Activated CD8-positive, alpha-beta T cell treated with anti-CD3 and anti-CD28 coated beads for 36 hours (primary cell): ENCODE measurements at regions not wholly inside any gene's neighbourhood (a gene's known extent, or its start where the extent isn't known, plus 50 kb on each side); places are given as distances from the start of the nearest gene placed in this dataset.

ENCODE experiments used
- ATAC-seq: fragments of 200-7000 bp; cut with Tn5 transposase; one replicate; pipeline ENCODE4 v1.10.0; 2021; ENCODE audit warnings: mild to moderate bottlenecking, moderate library complexity
- CTCF ChIA-PET: fragments of 350-600 bp; sonication (Branson Sonifier 250); formaldehyde crosslinking; loops from one replicate; lab custom pipeline; 2021; ENCODE audit warnings: antibody characterized with exemption; lab: Charles Lee
- POLR2A ChIA-PET: fragments of 350-600 bp; sonication (Branson Sonifier 250); formaldehyde crosslinking; loops from one replicate; lab custom pipeline; 2021; ENCODE audit warnings: antibody characterized with exemption; lab: Charles Lee
- DNase-seq: peaks from one replicate; pipeline ENCODE4 v3.0.0-alpha.2; 2020
- H3K27ac Mint-ChIP-seq: one replicate; pipeline ENCODE4 v1.8.0; 2021; ENCODE audit warnings: mild to moderate bottlenecking, mixed read lengths
- H3K27me3 Mint-ChIP-seq: one replicate; pipeline ENCODE4 v1.8.0; 2021; ENCODE audit warnings: mixed read lengths
- H3K36me3 Mint-ChIP-seq: one replicate; pipeline ENCODE4 v1.8.0; 2021; ENCODE audit warnings: low read depth, mixed read lengths
- H3K4me1 Mint-ChIP-seq: one replicate; pipeline ENCODE4 v1.8.0; 2021; ENCODE audit warnings: low read depth, mixed read lengths
- H3K4me3 Mint-ChIP-seq: one replicate; pipeline ENCODE4 v1.8.0; 2021; ENCODE audit warnings: mild to moderate bottlenecking, moderate library complexity, mixed read lengths
- H3K9me3 Mint-ChIP-seq: one replicate; pipeline ENCODE4 v1.8.0; 2021; ENCODE audit warnings: mixed read lengths
- intact Hi-C: fragments of 100-400 bp; cut with micrococcal nuclease; formaldehyde crosslinking; loops from one replicate; pipeline ENCODE4 v1.10.0; 2022
- TF ChIP-seq, protein P1 (sequence below): fragments of 200-600 bp; IDR thresholded peaks from one replicate; pipeline ENCODE4 v1.8.0; 2022; ENCODE audit warnings: antibody characterized with exemption, mild to moderate bottlenecking

DNA sequence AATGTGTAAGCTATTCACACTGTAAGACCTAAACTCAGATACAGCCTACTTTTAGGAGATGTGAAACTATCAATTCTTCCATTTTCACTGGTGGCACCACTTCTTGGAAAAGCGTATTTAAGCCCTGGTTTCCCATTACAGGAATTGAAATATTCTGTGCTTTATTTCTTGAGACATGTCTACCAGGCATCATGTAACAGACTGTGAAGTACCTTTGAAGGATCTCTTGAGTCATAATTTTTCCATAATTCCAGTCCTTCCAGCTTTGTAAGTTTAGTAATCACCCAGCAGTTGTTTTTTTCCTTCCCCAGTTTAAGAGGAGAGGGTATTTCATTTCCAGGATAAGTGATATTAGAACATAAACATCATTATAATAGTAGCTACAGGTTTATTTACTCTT, 186.0 kb upstream of the PRPS1L1 start:
- POLR2A ChIA-PET: no interaction called here
- TF ChIP-seq, protein P1, sequence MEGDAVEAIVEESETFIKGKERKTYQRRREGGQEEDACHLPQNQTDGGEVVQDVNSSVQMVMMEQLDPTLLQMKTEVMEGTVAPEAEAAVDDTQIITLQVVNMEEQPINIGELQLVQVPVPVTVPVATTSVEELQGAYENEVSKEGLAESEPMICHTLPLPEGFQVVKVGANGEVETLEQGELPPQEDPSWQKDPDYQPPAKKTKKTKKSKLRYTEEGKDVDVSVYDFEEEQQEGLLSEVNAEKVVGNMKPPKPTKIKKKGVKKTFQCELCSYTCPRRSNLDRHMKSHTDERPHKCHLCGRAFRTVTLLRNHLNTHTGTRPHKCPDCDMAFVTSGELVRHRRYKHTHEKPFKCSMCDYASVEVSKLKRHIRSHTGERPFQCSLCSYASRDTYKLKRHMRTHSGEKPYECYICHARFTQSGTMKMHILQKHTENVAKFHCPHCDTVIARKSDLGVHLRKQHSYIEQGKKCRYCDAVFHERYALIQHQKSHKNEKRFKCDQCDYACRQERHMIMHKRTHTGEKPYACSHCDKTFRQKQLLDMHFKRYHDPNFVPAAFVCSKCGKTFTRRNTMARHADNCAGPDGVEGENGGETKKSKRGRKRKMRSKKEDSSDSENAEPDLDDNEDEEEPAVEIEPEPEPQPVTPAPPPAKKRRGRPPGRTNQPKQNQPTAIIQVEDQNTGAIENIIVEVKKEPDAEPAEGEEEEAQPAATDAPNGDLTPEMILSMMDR: no peak
- no peaks in the 10 kb centered on the region for H3K4me1 Mint-ChIP-seq
- H3K9me3 Mint-ChIP-seq: no peaks in the 10 kb centered on the region
- no peaks in the 10 kb centered on the region for H3K36me3 Mint-ChIP-seq
- H3K27me3 Mint-ChIP-seq: no peaks in the 10 kb centered on the region
- CTCF ChIA-PET: interaction anchor here (0.7 to 1.6 kb wide), 3 partner anchors 136 to 443 kb away, joined by 3 read pairs; no protein-coding TSS in a partner anchor
- DNase-seq (no peak), ATAC-seq (no peak)
- no peak overlapping the region for H3K4me3 Mint-ChIP-seq
- H3K27ac Mint-ChIP-seq: no peak overlapping the region
- intact Hi-C loops: no loop called here

DNA sequence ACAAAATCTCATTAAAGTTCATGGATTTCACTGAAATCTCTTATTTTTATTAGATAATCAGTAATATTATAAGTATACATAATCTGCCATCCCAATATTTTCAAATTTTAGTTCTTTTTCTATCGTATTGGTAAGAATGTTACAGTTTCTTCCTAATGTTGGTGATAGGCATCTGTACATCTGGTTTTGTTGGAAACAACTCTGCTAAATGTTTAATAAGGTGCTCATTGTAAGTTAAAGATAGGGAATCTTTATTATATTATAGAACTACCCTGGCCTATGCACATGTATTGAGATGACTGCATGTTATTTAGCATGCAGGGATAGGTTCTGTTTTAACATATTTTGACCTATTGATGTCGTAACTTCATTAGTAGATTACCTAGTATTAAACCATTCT, 188.6 kb upstream of the PRPS1L1 start:
- Mint-ChIP-seq H3K27me3 (no peaks in the 10 kb centered on the region), H3K4me3 (no peak overlapping the region), H3K9me3 (no peaks in the 10 kb centered on the region), H3K36me3 (no peaks in the 10 kb centered on the region), H3K4me1 (no peaks in the 10 kb centered on the region), H3K27ac (no peak overlapping the region)
- intact Hi-C loops: no loop called here
- CTCF ChIA-PET: interaction anchor here (1.8 kb wide), 1 partner anchor 32 kb away, joined by 4 read pairs; no protein-coding TSS in a partner anchor
- POLR2A ChIA-PET: no interaction called here
- DNase-seq (no peak), ATAC-seq (no peak)
- TF ChIP-seq, protein P1: no peak

DNA sequence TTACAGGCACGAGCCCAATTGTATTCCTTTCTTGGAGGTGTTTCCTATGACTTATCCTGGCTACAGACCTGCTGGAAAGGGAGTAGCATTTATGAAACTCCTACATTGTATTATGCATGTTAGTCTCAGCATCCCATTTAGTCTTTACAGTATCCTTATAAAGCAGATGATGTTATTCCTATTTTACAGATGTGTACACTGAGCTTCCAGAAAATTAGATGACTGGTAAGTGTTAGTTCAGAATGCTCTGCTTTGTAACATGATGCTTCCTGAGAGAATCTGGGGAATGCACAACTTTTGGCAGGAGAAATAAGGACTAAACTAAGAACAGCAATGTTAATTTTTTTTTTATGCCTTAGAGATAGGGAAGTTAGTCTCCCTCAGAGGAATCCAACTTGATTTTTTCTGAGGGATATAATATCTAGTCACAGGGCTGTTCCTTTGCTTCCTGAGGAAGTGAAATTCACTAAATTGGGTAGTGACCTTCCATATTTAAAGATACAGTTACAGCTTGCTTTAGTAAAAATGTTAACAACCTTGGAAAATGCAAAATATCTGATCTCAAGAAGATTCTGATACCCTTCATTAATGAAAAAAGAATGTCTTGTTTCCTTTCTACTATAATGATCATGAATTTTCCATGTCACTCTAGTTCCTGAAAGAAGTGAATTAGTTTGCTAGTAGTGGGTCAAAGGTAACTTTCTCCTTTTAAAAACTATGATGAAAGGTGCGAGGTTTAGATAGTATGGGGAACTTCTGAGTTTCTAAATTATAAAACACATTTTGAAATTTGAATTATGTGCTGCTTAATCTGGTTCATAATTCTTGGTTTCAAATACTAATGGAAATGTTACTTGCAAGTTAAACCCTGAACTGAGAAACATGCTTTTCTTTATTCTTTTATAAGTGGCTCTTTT, 194.0 kb upstream of the PRPS1L1 start:
- Mint-ChIP-seq H3K27ac (no peak overlapping the region), H3K4me1 (no peaks in the 10 kb centered on the region), H3K4me3 (no peak overlapping the region), H3K9me3 (no peaks in the 10 kb centered on the region), H3K36me3 (no peaks in the 10 kb centered on the region), H3K27me3 (peaks cover 2% of the 10 kb centered on the region)
- intact Hi-C loops: no loop called here
- ATAC-seq: no peak
- TF ChIP-seq, protein P1: no peak
- ChIA-PET CTCF (no interaction called here), POLR2A (no interaction called here)
- no peak for DNase-seq

DNA sequence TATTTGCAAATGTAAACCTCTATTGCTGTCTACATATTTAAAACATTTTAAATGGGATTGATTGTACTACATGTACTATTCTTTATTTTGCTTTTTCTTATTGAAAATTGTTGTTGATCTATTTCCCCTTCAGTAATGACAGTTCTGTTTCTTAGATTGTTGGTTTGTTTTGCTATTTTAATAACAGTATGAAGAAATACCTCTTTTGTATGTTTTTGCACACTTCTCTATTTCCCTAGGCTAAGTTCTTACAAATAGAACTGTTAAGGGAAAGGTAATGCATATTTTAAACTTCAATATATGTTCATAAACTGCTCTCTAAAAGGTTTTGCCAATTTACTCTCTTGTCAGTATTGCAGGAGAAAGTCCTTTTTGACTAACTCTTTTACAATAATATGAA, 195.0 kb upstream of the PRPS1L1 start:
- Mint-ChIP-seq H3K4me1 (no peaks in the 10 kb centered on the region), H3K9me3 (no peaks in the 10 kb centered on the region), H3K4me3 (no peak overlapping the region), H3K27ac (no peak overlapping the region), H3K36me3 (no peaks in the 10 kb centered on the region), H3K27me3 (peaks cover 2% of the 10 kb centered on the region)
- ATAC-seq: no peak
- no peak for DNase-seq
- TF ChIP-seq, protein P1: no peak
- POLR2A ChIA-PET: no interaction called here
- CTCF ChIA-PET: no interaction called here
- intact Hi-C loops: no loop called here

DNA sequence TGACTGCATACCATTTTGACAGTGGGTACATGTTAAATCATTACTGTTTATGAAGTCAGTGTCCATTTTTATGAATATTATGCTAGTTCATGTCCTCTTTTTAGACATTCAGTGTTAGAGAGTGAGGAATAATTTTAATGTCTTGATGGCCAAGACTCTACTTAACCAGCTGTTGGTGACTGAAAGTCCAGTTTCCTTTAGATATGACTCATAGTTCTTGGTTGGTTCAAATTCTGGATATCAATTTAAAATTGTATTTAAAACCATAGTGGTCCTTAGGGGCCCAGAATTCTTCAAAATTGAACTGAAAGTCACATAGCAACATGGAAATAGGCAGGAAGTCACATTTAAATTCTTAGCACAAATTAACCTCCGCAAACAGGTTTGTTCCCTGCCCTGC, 196.5 kb upstream of the PRPS1L1 start:
- H3K9me3 Mint-ChIP-seq: no peaks in the 10 kb centered on the region
- intact Hi-C loops: no loop called here
- ChIA-PET POLR2A (no interaction called here), CTCF (no interaction called here)
- no peak overlapping the region for H3K27ac Mint-ChIP-seq
- no peaks in the 10 kb centered on the region for H3K4me1 Mint-ChIP-seq
- TF ChIP-seq, protein P1: no peak
- H3K4me3 Mint-ChIP-seq: no peak overlapping the region
- peaks cover 2% of the 10 kb centered on the region for H3K27me3 Mint-ChIP-seq
- DNase-seq (no peak), ATAC-seq (no peak)
- H3K36me3 Mint-ChIP-seq: no peaks in the 10 kb centered on the region
